Peyer's patch (tissue), 4 donors: ENCODE measurements at regions not wholly inside any gene's neighbourhood (a gene's known extent, or its start where the extent isn't known, plus 50 kb on each side); places are given as distances from the start of the nearest gene placed in this dataset.

Experiments used
- DNase-seq, 3 donors: peaks; one replicate each; pipeline ENCODE4 v3.0.0-alpha.2; 2017 to 2019
- H3K27ac ChIP-seq, 4 donors: fragments of 200-600 bp; sonication (generic); one replicate each; pipeline ENCODE4 v1.5.1; 2016 to 2019
- H3K27me3 ChIP-seq, 2 donors: fragments of 200-600 bp; sonication (generic); one replicate each; pipeline ENCODE4 v1.5.1; 2019
- H3K36me3 ChIP-seq, 3 donors: fragments of 200-600 bp; sonication (generic); one replicate each; pipeline ENCODE4 v1.5.1; 2016 to 2019
- H3K4me1 ChIP-seq, 4 donors: fragments of 200-600 bp; sonication (generic); one replicate each; pipeline ENCODE4 v1.5.1; 2016 to 2019
- H3K4me3 ChIP-seq, 4 donors: fragments of 200-600 bp; sonication (generic); 1 replicate in 3 of 4; 2 replicates in 1 of 4; pipeline ENCODE4 v1.5.1; 2016 to 2019; ENCODE audit warnings: mild to moderate bottlenecking in 1 of 4
- H3K9me3 ChIP-seq, 4 donors: fragments of 200-600 bp; sonication (generic); one replicate each; pipeline ENCODE4 v1.5.1; 2016 to 2019; ENCODE audit warnings: mild to moderate bottlenecking in 1 of 4
- CTCF ChIP-seq, 6 experiments: fragments of 450-650 bp in 4 of 6; fragments of 200-600 bp in 2 of 6; sonication (generic) in 1 of 6; IDR thresholded peaks; one replicate each; pipeline ENCODE4 v1.5.1; 2017 to 2019; ENCODE audit warnings: antibody characterized with exemption in 6 of 6, mild to moderate bottlenecking in 3 of 6, moderate library complexity in 1 of 6
- POLR2A ChIP-seq, 2 donors: fragments of 450-650 bp; IDR thresholded peaks; one replicate each; pipeline ENCODE4 v1.5.1; 2017; ENCODE audit warnings: antibody characterized with exemption in 2 of 2, mild to moderate bottlenecking in 2 of 2, moderate library complexity in 2 of 2

- no peak for TF ChIP-seq POLR2A (IDR thresholded peaks at IDR 0.05)
- no peak for TF ChIP-seq CTCF (IDR thresholded peaks at IDR 0.05)
- Histone ChIP-seq H3K27ac (no peak overlapping the region), H3K36me3 (no peaks in the 10 kb centered on the region), H3K4me1 (peaks cover 0 to 4% (median 0%) of the 10 kb centered on the region in 4 donors), H3K4me3 (no peak overlapping the region), H3K9me3 (no peaks in the 10 kb centered on the region), H3K27me3 (no peaks in the 10 kb centered on the region)
- no peak for DNase-seq
These were observed 357.3 kb downstream of the FOXA2 start for GRCh38 chr20:22226849-22227700.

- no peaks in the 10 kb centered on the region for H3K36me3 ChIP-seq
- DNase-seq, result peak in 1 of 3 donors; percentile 51
- no peaks in the 10 kb centered on the region for H3K27me3 ChIP-seq
- TF ChIP-seq POLR2A (IDR thresholded peaks at IDR 0.05) (no peak), CTCF (IDR thresholded peaks at IDR 0.05) (no peak)
- no peaks in the 10 kb centered on the region for H3K9me3 ChIP-seq
- H3K4me1 ChIP-seq, result peaks cover 0 to 4% (median 0%) of the 10 kb centered on the region in 4 donors
- H3K27ac ChIP-seq, result no peak overlapping the region
- no peak overlapping the region for H3K4me3 ChIP-seq
These were observed 361.1 kb downstream of the FOXA2 start for GRCh38 chr20:22223236-22223635.

GRCh38 chr20:22217712-22218352 is 366.5 kb downstream of the FOXA2 start:
- Histone ChIP-seq H3K9me3 (no peaks in the 10 kb centered on the region), H3K36me3 (no peaks in the 10 kb centered on the region), H3K4me3 (no peak overlapping the region), H3K27me3 (no peaks in the 10 kb centered on the region), H3K4me1 (peaks cover 0 to 4% (median 0%) of the 10 kb centered on the region in 4 donors), H3K27ac (no peak overlapping the region)
- no peak for DNase-seq
- TF ChIP-seq POLR2A (IDR thresholded peaks at IDR 0.05) (no peak), CTCF (IDR thresholded peaks at IDR 0.05) (no peak)

- DNase-seq, result no peak
- Histone ChIP-seq H3K27ac (no peak overlapping the region), H3K27me3 (no peaks in the 10 kb centered on the region), H3K4me1 (no peaks in the 10 kb centered on the region), H3K36me3 (no peaks in the 10 kb centered on the region), H3K4me3 (no peak overlapping the region), H3K9me3 (no peaks in the 10 kb centered on the region)
- TF ChIP-seq CTCF (IDR thresholded peaks at IDR 0.05) (no peak), POLR2A (IDR thresholded peaks at IDR 0.05) (no peak)
These were observed 367.4 kb downstream of the FOXA2 start for GRCh38 chr20:22216984-22217383.

GRCh38 chr20:22214296-22214695 is 370.1 kb downstream of the FOXA2 start:
- Histone ChIP-seq H3K4me1 (no peaks in the 10 kb centered on the region), H3K36me3 (no peaks in the 10 kb centered on the region), H3K27ac (no peak overlapping the region), H3K27me3 (no peaks in the 10 kb centered on the region), H3K9me3 (no peaks in the 10 kb centered on the region), H3K4me3 (no peak overlapping the region)
- no peak for TF ChIP-seq POLR2A (IDR thresholded peaks at IDR 0.05)
- TF ChIP-seq CTCF (IDR thresholded peaks at IDR 0.05), result no peak
- DNase-seq, result no peak
